ENCODE measurements at regions not wholly inside any gene's neighbourhood (a gene's known extent, or its start where the extent isn't known, plus 50 kb on each side); places are given as distances from the start of the nearest gene placed in this dataset.

GRCh38 chr10:111748184-111748583 lies 435.4 kb downstream of the GPAM start:
- no peaks in the 10 kb centered on the region for H3K9me2 ChIP-seq (ENCODE audit: insufficient read depth)
- DNase-seq (ENCODE audit: low spot score) (no peak), ATAC-seq (no peak)
- H4K20me1 ChIP-seq (replicated peaks; ENCODE audit: insufficient read depth) = no peaks in the 10 kb centered on the region
- H3K27ac ChIP-seq (ENCODE audit: low read depth) = no peak overlapping the region
- no peaks in the 10 kb centered on the region for H3K4me1 Mint-ChIP-seq
- H3K4me3 Mint-ChIP-seq = no peak overlapping the region
- H3K4me3 ChIP-seq = no peak overlapping the region
- H3K36me3 ChIP-seq (ENCODE audit: insufficient read depth) = no peaks in the 10 kb centered on the region
- no peaks in the 10 kb centered on the region for H3F3A ChIP-seq (replicated peaks; ENCODE audit: low read depth)
- H3K4me2 ChIP-seq = no peak overlapping the region
- H2AFZ ChIP-seq = no peak overlapping the region
- no peaks in the 10 kb centered on the region for H3K27me3 Mint-ChIP-seq (ENCODE audit: insufficient read depth, low read depth, poor library complexity)
- no peaks in the 10 kb centered on the region for H3K79me2 ChIP-seq (replicated peaks; ENCODE audit: insufficient read depth)
- H3K27me3 ChIP-seq (ENCODE audit: insufficient read depth) = no peaks in the 10 kb centered on the region
- TF ChIP-seq ZNF331 (CRISPR knock-in tag; IDR thresholded peaks at IDR 0.05; ENCODE audit: low read depth) = no peak
- TF ChIP-seq ZNF462 (CRISPR knock-in tag; IDR thresholded peaks at IDR 0.05) = no peak
- no peak for TF ChIP-seq CTCF (conservative IDR thresholded peaks at IDR 0.05; ENCODE audit: low read depth in 2 of 2)
- no peak for TF ChIP-seq STAT1 (IDR thresholded peaks at IDR 0.05; ENCODE audit: unreplicated experiment)
- no peak for TF ChIP-seq JUNB (IDR thresholded peaks at IDR 0.05; ENCODE audit: unreplicated experiment)
- TF ChIP-seq ZNF114 (CRISPR knock-in tag; IDR thresholded peaks at IDR 0.05) = no peak
- H3K9me3 Mint-ChIP-seq = no peaks in the 10 kb centered on the region
- H3K36me3 Mint-ChIP-seq (ENCODE audit: low read depth) = no peaks in the 10 kb centered on the region
- no peaks in the 10 kb centered on the region for H3K4me1 ChIP-seq (ENCODE audit: insufficient read depth)
- H3K27ac Mint-ChIP-seq = no peak overlapping the region
